ENCODE measurements at regions not wholly inside any gene's neighbourhood (a gene's known extent, or its start where the extent isn't known, plus 50 kb on each side); places are given as distances from the start of the nearest gene placed in this dataset.

DNA sequence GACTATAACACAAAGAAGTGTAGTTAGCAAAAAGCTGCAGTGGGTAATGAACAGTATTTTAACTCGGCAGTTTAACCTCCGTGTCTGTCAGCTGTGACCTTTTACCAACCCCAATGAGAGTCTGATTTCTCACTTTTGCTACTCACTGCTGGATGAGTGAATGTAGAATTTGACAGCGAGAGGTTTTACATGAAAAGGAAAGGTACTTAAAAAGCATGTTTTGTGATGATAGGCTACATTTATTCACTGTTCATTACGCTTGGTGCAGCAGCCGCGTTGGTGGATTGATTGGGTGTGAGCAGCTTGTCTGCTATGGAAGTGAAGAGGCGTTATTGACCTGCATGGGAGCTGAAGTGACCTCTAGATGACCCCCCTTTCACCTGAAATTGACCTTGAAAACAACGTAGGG lies 867.7 kb downstream of the NR2F1-AS1 start:
- TF ChIP-seq, protein P1, sequence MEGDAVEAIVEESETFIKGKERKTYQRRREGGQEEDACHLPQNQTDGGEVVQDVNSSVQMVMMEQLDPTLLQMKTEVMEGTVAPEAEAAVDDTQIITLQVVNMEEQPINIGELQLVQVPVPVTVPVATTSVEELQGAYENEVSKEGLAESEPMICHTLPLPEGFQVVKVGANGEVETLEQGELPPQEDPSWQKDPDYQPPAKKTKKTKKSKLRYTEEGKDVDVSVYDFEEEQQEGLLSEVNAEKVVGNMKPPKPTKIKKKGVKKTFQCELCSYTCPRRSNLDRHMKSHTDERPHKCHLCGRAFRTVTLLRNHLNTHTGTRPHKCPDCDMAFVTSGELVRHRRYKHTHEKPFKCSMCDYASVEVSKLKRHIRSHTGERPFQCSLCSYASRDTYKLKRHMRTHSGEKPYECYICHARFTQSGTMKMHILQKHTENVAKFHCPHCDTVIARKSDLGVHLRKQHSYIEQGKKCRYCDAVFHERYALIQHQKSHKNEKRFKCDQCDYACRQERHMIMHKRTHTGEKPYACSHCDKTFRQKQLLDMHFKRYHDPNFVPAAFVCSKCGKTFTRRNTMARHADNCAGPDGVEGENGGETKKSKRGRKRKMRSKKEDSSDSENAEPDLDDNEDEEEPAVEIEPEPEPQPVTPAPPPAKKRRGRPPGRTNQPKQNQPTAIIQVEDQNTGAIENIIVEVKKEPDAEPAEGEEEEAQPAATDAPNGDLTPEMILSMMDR (conservative IDR thresholded peaks at IDR 0.05 in 1 of 2, IDR thresholded peaks at IDR 0.05 in 1 of 2; ENCODE audit: low read depth in 1 of 2, low read length in 2 of 2) = no peak
- no peak for TF ChIP-seq EZH2 (IDR thresholded peaks at IDR 0.05; ENCODE audit: low read length, missing control alignments)

All from fibroblast of lung (primary cell).